CD8-positive, alpha-beta memory T cell (primary cell): ENCODE measurements at regions not wholly inside any gene's neighbourhood (a gene's known extent, or its start where the extent isn't known, plus 50 kb on each side); places are given as distances from the start of the nearest gene placed in this dataset.

ENCODE experiments used
- CTCF ChIA-PET: fragments of 350-600 bp; sonication (Branson Sonifier 250); formaldehyde crosslinking; loops from one replicate; lab custom pipeline; 2021; ENCODE audit warnings: antibody characterized with exemption; lab: Charles Lee
- POLR2A ChIA-PET: fragments of 350-600 bp; sonication (Branson Sonifier 250); formaldehyde crosslinking; loops from one replicate; lab custom pipeline; 2021; ENCODE audit warnings: antibody characterized with exemption; lab: Charles Lee
- DNase-seq, 5 donors: peaks; one replicate each; pipeline versions ENCODE4 v3.0.0 to v3.0.0-alpha.2; 2020 to 2022; ENCODE audit warnings: mixed read lengths in 1 of 5
- H3K27ac ChIP-seq: one replicate; pipeline ENCODE4 v1.7.0; 2013; ENCODE audit warnings: low read depth, mild to moderate bottlenecking, low read length, moderate library complexity
- H3K27me3 ChIP-seq: 2 replicates; pipeline ENCODE4 v1.7.0; 2013; ENCODE audit warnings: low read length, mild to moderate bottlenecking; ENCODE audit not compliant: insufficient read depth, poor library complexity, severe bottlenecking
- H3K36me3 ChIP-seq: 2 replicates; pipeline ENCODE4 v1.7.0; 2013; ENCODE audit warnings: mild to moderate bottlenecking, low read length, moderate library complexity; ENCODE audit not compliant: insufficient read depth
- H3K4me1 ChIP-seq: 2 replicates; pipeline ENCODE4 v1.7.0; 2013; ENCODE audit warnings: mild to moderate bottlenecking, low read length, moderate library complexity; ENCODE audit not compliant: insufficient read depth
- H3K4me3 ChIP-seq: 2 replicates; pipeline ENCODE4 v1.7.0; 2013; ENCODE audit warnings: mild to moderate bottlenecking, low read length
- H3K9me3 ChIP-seq: 2 replicates; pipeline ENCODE4 v1.7.0; 2013; ENCODE audit warnings: mild to moderate bottlenecking, low read length
- H3K27ac Mint-ChIP-seq, 8 donors: one replicate each; pipeline ENCODE4 v1.8.0; 2020 to 2021; ENCODE audit warnings: mixed read lengths in 8 of 8, mild to moderate bottlenecking in 6 of 8, inconsistent platforms in 3 of 8, moderate library complexity in 3 of 8
- H3K27me3 Mint-ChIP-seq, 2 donors: one replicate each; pipeline ENCODE4 v1.8.0; 2020 to 2021; ENCODE audit warnings: mixed read lengths in 2 of 2, mild to moderate bottlenecking in 1 of 2, moderate library complexity in 1 of 2
- H3K36me3 Mint-ChIP-seq, 3 donors: one replicate each; pipeline ENCODE4 v1.8.0; 2020 to 2021; ENCODE audit warnings: mixed read lengths in 3 of 3, inconsistent platforms in 1 of 3, mild to moderate bottlenecking in 1 of 3
- H3K4me1 Mint-ChIP-seq, 3 donors: one replicate each; pipeline ENCODE4 v1.8.0; 2020 to 2021; ENCODE audit warnings: mixed read lengths in 3 of 3, inconsistent platforms in 1 of 3, mild to moderate bottlenecking in 1 of 3
- H3K4me3 Mint-ChIP-seq, 7 donors: one replicate each; pipeline ENCODE4 v1.8.0; 2020 to 2021; ENCODE audit warnings: mixed read lengths in 7 of 7, mild to moderate bottlenecking in 6 of 7, moderate library complexity in 4 of 7, inconsistent platforms in 2 of 7
- H3K9me3 Mint-ChIP-seq, 5 donors: one replicate each; pipeline ENCODE4 v1.8.0; 2020 to 2022; ENCODE audit warnings: mixed read lengths in 5 of 5, mild to moderate bottlenecking in 3 of 5, moderate library complexity in 2 of 5, inconsistent platforms in 1 of 5

GRCh38 chr2:82730811-82731210, 1728.3 kb downstream of the SUCLG1 start:
- CTCF ChIA-PET, result no interaction called here
- H3K9me3 ChIP-seq, result no peaks in the 10 kb centered on the region
- no peaks in the 10 kb centered on the region for H3K27me3 ChIP-seq
- H3K4me1 ChIP-seq, result no peaks in the 10 kb centered on the region
- no peaks in the 10 kb centered on the region for H3K27me3 Mint-ChIP-seq
- no peak overlapping the region for H3K27ac Mint-ChIP-seq
- H3K9me3 Mint-ChIP-seq, result peaks cover 10 to 43% (median 14%) of the 10 kb centered on the region in 5 donors
- no peak overlapping the region for H3K27ac ChIP-seq
- H3K4me1 Mint-ChIP-seq, result no peaks in the 10 kb centered on the region
- POLR2A ChIA-PET, result no interaction called here
- no peak for DNase-seq
- no peaks in the 10 kb centered on the region for H3K36me3 ChIP-seq
- no peak overlapping the region for H3K4me3 ChIP-seq
- H3K36me3 Mint-ChIP-seq, result no peaks in the 10 kb centered on the region
- H3K4me3 Mint-ChIP-seq, result no peak overlapping the region

GRCh38 chr2:82728090-82728489, 1731.0 kb downstream of the SUCLG1 start:
- H3K9me3 Mint-ChIP-seq, result peaks cover 10 to 40% (median 13%) of the 10 kb centered on the region in 5 donors
- no peaks in the 10 kb centered on the region for H3K4me1 Mint-ChIP-seq
- no peaks in the 10 kb centered on the region for H3K4me1 ChIP-seq
- no peaks in the 10 kb centered on the region for H3K27me3 Mint-ChIP-seq
- no peak overlapping the region for H3K27ac Mint-ChIP-seq
- ChIA-PET CTCF (no interaction called here), POLR2A (no interaction called here)
- H3K9me3 ChIP-seq, result no peaks in the 10 kb centered on the region
- no peak for DNase-seq
- no peaks in the 10 kb centered on the region for H3K27me3 ChIP-seq
- H3K36me3 Mint-ChIP-seq, result no peaks in the 10 kb centered on the region
- no peak overlapping the region for H3K27ac ChIP-seq
- no peak overlapping the region for H3K4me3 ChIP-seq
- H3K4me3 Mint-ChIP-seq, result no peak overlapping the region
- no peaks in the 10 kb centered on the region for H3K36me3 ChIP-seq

DNA sequence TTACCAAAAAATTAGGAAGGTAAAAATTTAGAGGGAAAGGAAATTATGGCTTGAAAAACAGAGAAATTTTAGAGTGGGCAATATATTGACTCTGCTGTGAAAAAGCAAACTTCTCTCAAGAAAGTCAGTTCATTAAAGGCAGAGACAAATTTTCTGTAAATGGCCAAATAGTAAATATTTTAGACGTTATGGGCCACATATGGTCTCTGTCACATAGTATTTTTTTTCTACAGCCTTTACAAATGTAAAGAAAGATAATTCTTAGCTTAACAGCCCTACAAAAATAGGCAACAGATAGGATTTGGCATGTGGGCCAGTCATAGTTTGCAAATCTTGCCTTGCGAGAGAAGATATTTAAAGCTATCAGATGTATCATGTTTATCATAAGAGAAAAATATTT, 1750.4 kb downstream of the SUCLG1 start:
- no peaks in the 10 kb centered on the region for H3K36me3 Mint-ChIP-seq
- H3K9me3 Mint-ChIP-seq, result peaks cover 0 to 45% (median 4%) of the 10 kb centered on the region in 5 donors
- no peak for DNase-seq
- H3K4me1 Mint-ChIP-seq, result no peaks in the 10 kb centered on the region
- Histone ChIP-seq H3K4me3 (no peak overlapping the region), H3K36me3 (no peaks in the 10 kb centered on the region), H3K27me3 (no peaks in the 10 kb centered on the region), H3K27ac (no peak overlapping the region), H3K9me3 (no peaks in the 10 kb centered on the region), H3K4me1 (no peaks in the 10 kb centered on the region)
- ChIA-PET CTCF (no interaction called here), POLR2A (no interaction called here)
- H3K27me3 Mint-ChIP-seq, result no peaks in the 10 kb centered on the region
- H3K4me3 Mint-ChIP-seq, result no peak overlapping the region
- H3K27ac Mint-ChIP-seq, result no peak overlapping the region

- Mint-ChIP-seq H3K4me3 (no peak overlapping the region), H3K27me3 (no peaks in the 10 kb centered on the region), H3K4me1 (no peaks in the 10 kb centered on the region), H3K36me3 (no peaks in the 10 kb centered on the region), H3K9me3 (peaks cover 3 to 35% (median 7%) of the 10 kb centered on the region in 5 donors), H3K27ac (no peak overlapping the region)
- H3K4me1 ChIP-seq, result no peaks in the 10 kb centered on the region
- no peak overlapping the region for H3K4me3 ChIP-seq
- POLR2A ChIA-PET, result no interaction called here
- no peaks in the 10 kb centered on the region for H3K27me3 ChIP-seq
- H3K27ac ChIP-seq, result no peak overlapping the region
- no peak for DNase-seq
- H3K9me3 ChIP-seq, result no peaks in the 10 kb centered on the region
- no peaks in the 10 kb centered on the region for H3K36me3 ChIP-seq
- CTCF ChIA-PET, result no interaction called here
Observed at GRCh38 chr2:82697231-82697630, 1761.8 kb downstream of the SUCLG1 start.

DNA sequence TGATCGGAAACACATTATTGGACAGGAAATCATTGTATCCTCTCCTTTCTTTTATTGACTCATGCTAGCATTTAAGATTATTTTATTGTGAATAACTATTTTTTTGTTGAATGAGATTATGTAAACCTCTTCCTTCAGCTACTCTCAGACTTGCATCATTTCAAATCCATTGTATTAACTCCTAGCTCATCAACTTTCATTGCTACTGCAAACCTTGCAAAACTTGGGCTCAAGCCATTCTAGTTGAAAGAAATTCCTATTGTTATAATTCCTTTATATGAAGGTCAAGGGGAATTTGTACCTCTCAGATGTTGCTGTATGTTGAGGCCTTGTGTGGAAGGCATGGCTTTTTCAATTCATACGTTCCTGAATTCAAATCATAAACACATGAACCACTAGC, 1764.6 kb downstream of the SUCLG1 start:
- no peaks in the 10 kb centered on the region for H3K36me3 Mint-ChIP-seq
- no peak overlapping the region for H3K4me3 Mint-ChIP-seq
- no peaks in the 10 kb centered on the region for H3K27me3 ChIP-seq
- peaks cover 5 to 29% (median 6%) of the 10 kb centered on the region in 5 donors for H3K9me3 Mint-ChIP-seq
- H3K27me3 Mint-ChIP-seq, result no peaks in the 10 kb centered on the region
- H3K4me3 ChIP-seq, result no peak overlapping the region
- H3K27ac ChIP-seq, result no peak overlapping the region
- H3K9me3 ChIP-seq, result no peaks in the 10 kb centered on the region
- CTCF ChIA-PET, result no interaction called here
- DNase-seq, result no peak
- H3K4me1 Mint-ChIP-seq, result no peaks in the 10 kb centered on the region
- H3K27ac Mint-ChIP-seq, result no peak overlapping the region
- POLR2A ChIA-PET, result no interaction called here
- H3K4me1 ChIP-seq, result no peaks in the 10 kb centered on the region
- H3K36me3 ChIP-seq, result no peaks in the 10 kb centered on the region

DNA sequence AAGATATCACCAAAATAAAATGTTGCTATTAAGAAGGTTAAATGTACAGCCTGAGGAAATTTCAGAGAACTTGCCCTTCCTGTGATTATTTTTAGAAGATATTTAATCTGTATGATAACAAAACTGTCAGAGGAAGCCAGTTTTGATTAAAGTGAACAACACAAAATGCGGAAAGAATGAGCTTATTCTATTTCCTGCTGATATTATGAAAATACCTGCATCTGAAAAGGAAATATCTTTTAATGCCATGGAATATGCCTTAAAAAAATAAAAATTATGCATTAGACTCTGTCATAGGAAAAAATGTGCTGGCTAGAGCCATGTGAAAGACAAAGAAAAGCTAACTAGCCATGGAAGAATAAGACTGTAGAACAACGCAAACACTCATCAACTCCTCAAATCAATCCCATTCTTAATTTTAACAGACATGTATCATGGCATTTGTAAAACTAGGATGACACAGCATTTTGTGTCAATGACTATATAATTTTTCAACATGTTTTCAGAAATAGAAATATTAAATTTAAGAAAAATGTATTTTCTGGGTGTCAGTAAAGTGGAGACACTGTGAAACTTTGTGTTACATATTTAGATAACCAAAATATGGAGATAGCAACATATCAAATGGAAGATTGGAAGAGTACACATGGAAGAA, 1768.2 kb downstream of the SUCLG1 start:
- no peaks in the 10 kb centered on the region for H3K27me3 Mint-ChIP-seq
- no peaks in the 10 kb centered on the region for H3K4me1 Mint-ChIP-seq
- DNase-seq, result no peak
- H3K36me3 ChIP-seq, result no peaks in the 10 kb centered on the region
- ChIA-PET POLR2A (no interaction called here), CTCF (no interaction called here)
- H3K4me3 Mint-ChIP-seq, result no peak overlapping the region
- no peak overlapping the region for H3K27ac ChIP-seq
- H3K4me3 ChIP-seq, result no peak overlapping the region
- no peaks in the 10 kb centered on the region for H3K27me3 ChIP-seq
- peaks cover 4 to 26% (median 6%) of the 10 kb centered on the region in 5 donors for H3K9me3 Mint-ChIP-seq
- H3K36me3 Mint-ChIP-seq, result no peaks in the 10 kb centered on the region
- H3K27ac Mint-ChIP-seq, result no peak overlapping the region
- no peaks in the 10 kb centered on the region for H3K4me1 ChIP-seq
- no peaks in the 10 kb centered on the region for H3K9me3 ChIP-seq

DNA sequence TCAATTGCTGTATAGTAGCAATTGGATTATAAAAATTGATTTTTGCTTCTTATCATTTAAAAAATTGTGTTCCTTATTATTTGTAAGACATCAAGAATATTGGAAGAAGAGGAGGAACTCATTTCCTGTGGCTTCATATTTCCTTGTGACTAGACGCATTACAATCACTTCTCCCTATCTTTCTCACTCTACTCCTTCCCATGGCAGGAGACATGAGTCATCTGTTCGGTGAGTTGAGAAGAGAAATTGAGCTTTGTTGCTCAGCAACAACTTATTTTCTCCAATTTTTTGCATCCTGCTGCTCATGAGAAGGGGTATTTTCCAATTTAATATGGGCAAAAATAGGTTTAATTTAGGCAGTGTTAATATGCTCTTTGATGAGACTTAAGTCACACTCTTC, 1783.9 kb downstream of the SUCLG1 start:
- CTCF ChIA-PET, result no interaction called here
- POLR2A ChIA-PET, result no interaction called here
- no peaks in the 10 kb centered on the region for H3K27me3 ChIP-seq

DNA sequence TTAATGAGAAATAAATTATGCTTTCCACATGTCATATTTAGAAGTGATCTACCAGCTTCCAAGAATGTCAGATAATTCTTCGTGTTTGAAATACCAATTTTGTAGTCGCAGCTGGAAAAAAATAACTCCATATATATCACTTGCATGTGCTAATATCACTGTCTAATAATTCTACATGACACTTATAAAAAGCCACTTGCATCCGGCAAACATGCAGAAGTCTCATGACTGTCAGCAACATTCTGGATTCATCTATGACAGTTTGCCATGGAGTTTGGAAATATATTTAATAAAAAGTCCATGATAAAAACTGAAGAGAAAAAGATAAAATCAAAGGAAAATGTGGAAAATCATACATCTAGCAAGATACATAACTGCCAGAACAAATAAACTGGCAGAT, 1784.4 kb downstream of the SUCLG1 start:
- Mint-ChIP-seq H3K27me3 (no peaks in the 10 kb centered on the region), H3K4me1 (no peaks in the 10 kb centered on the region), H3K27ac (no peak overlapping the region), H3K9me3 (peaks cover 0 to 45% (median 7%) of the 10 kb centered on the region in 5 donors), H3K36me3 (peaks cover 0 to 1% (median 0%) of the 10 kb centered on the region in 3 donors), H3K4me3 (no peak overlapping the region)
- ChIA-PET CTCF (no interaction called here), POLR2A (no interaction called here)
- H3K27ac ChIP-seq, result no peak overlapping the region
- no peaks in the 10 kb centered on the region for H3K27me3 ChIP-seq
- H3K4me1 ChIP-seq, result no peaks in the 10 kb centered on the region
- no peaks in the 10 kb centered on the region for H3K9me3 ChIP-seq
- no peak overlapping the region for H3K4me3 ChIP-seq
- no peaks in the 10 kb centered on the region for H3K36me3 ChIP-seq
- no peak for DNase-seq

More for the DNA sequence above, 1783.9 kb downstream of the SUCLG1 start:
- peaks cover 0 to 1% (median 0%) of the 10 kb centered on the region in 3 donors for H3K36me3 Mint-ChIP-seq
- H3K9me3 ChIP-seq, result no peaks in the 10 kb centered on the region
- no peaks in the 10 kb centered on the region for H3K27me3 Mint-ChIP-seq
- no peak overlapping the region for H3K27ac Mint-ChIP-seq
- H3K4me3 Mint-ChIP-seq, result no peak overlapping the region
- no peaks in the 10 kb centered on the region for H3K4me1 ChIP-seq
- H3K36me3 ChIP-seq, result no peaks in the 10 kb centered on the region
- no peaks in the 10 kb centered on the region for H3K4me1 Mint-ChIP-seq
- H3K4me3 ChIP-seq, result no peak overlapping the region
- DNase-seq, result no peak
- H3K27ac ChIP-seq, result no peak overlapping the region
- H3K9me3 Mint-ChIP-seq, result peaks cover 0 to 44% (median 7%) of the 10 kb centered on the region in 5 donors
